PFSK-1 (cell line): ENCODE measurements at regions not wholly inside any gene's neighbourhood (a gene's known extent, or its start where the extent isn't known, plus 50 kb on each side); places are given as distances from the start of the nearest gene placed in this dataset.

Experiments used
- POLR2AphosphoS5 ChIP-seq: IDR thresholded peaks from 2 replicates; pipeline ENCODE4 v1.6.1; 2012; ENCODE audit warnings: low read depth, mild to moderate bottlenecking, control low read depth, low read length, moderate library complexity
- REST ChIP-seq, 2 experiments: IDR thresholded peaks; 2 replicates each; pipeline versions ENCODE4 v1.6.1 to v1.8.0; 2011 to 2012; ENCODE audit warnings: low read depth in 2 of 2, low read length in 2 of 2, control low read depth in 1 of 2, inconsistent platforms in 1 of 2, mild to moderate bottlenecking in 1 of 2, moderate library complexity in 1 of 2; ENCODE audit not compliant: insufficient read depth in 1 of 2
- SIN3A ChIP-seq: IDR thresholded peaks from 2 replicates; pipeline ENCODE4 v1.6.1; 2012; ENCODE audit warnings: mild to moderate bottlenecking, low read length, moderate library complexity, borderline replicate concordance; ENCODE audit not compliant: insufficient read depth
- TAF1 ChIP-seq: IDR thresholded peaks from 2 replicates; pipeline ENCODE4 v1.6.1; 2012; ENCODE audit warnings: low read length, control low read depth, borderline replicate concordance; ENCODE audit not compliant: insufficient read depth

- TF ChIP-seq POLR2AphosphoS5 (no peak), SIN3A (no peak), TAF1 (no peak), REST (IDR thresholded peaks at IDR 0.05; ENCODE audit: insufficient read depth in 1 of 2, low read depth in 2 of 2, low read length in 2 of 2) (no peak)
These were observed 289.8 kb upstream of the FOXF1 start for GRCh38 chr16:86220561-86220960.
